Gastrocnemius medialis (tissue), 4 donors: ENCODE measurements at regions not wholly inside any gene's neighbourhood (a gene's known extent, or its start where the extent isn't known, plus 50 kb on each side); places are given as distances from the start of the nearest gene placed in this dataset.

Experiments
- ATAC-seq, 2 donors: fragments of 150-250 bp; one replicate each; pipeline ENCODE4 v1.9.1; 2016
- DNase-seq, 2 donors: peaks; one replicate each; pipeline ENCODE4 v3.0.0-alpha.2; 2019
- H3K27ac ChIP-seq, 4 donors: fragments of 200-600 bp; sonication (generic); 1 replicate in 1 of 4; 2 replicates in 3 of 4; pipeline ENCODE4 v1.5.1; 2016 to 2018; ENCODE audit warnings: mild to moderate bottlenecking in 2 of 4, moderate library complexity in 1 of 4
- H3K27me3 ChIP-seq, 3 donors: fragments of 200-600 bp; sonication (generic) in 2 of 3; 1 replicate in 1 of 3; 2 replicates in 2 of 3; pipeline versions ENCODE4 v1.5.1 to v1.6.0; 2016 to 2019; ENCODE audit warnings: mild to moderate bottlenecking in 1 of 3, moderate library complexity in 1 of 3
- H3K36me3 ChIP-seq, 2 donors: fragments of 200-600 bp; sonication (generic) in 1 of 2; one replicate each; pipeline ENCODE4 v1.5.1; 2017 to 2018
- H3K4me1 ChIP-seq, 2 donors: fragments of 200-600 bp; sonication (generic) in 1 of 2; one replicate each; pipeline ENCODE4 v1.5.1; 2016 to 2017; ENCODE audit warnings: mild to moderate bottlenecking in 2 of 2
- H3K4me3 ChIP-seq, 4 donors: fragments of 200-600 bp; sonication (generic) in 3 of 4; 1 replicate in 1 of 4; 2 replicates in 3 of 4; pipeline ENCODE4 v1.5.1; 2016 to 2019; ENCODE audit warnings: mild to moderate bottlenecking in 2 of 4
- H3K9me3 ChIP-seq, 3 donors: fragments of 200-600 bp; sonication (generic) in 2 of 3; 1 replicate in 1 of 3; 2 replicates in 2 of 3; pipeline ENCODE4 v1.5.1; 2016 to 2019
- POLR2A ChIP-seq, 2 donors: fragments of 450-650 bp; IDR thresholded peaks; one replicate each; pipeline ENCODE4 v1.6.1; 2017; ENCODE audit warnings: antibody characterized with exemption in 2 of 2, mild to moderate bottlenecking in 2 of 2, moderate library complexity in 2 of 2
- in situ Hi-C, 4 donors: fragments of 200-750 bp; cut with MboI; loops; one replicate each; pipeline versions ENCODE4 v1.15.0 to v1.8.0; 2017; ENCODE audit warnings: low sequenced_read_pairs in 4 of 4
- intact Hi-C: fragments of 100-400 bp; cut with DNase I; formaldehyde crosslinking; loops from one replicate; pipeline ENCODE4 v1.15.1; 2023; ENCODE audit warnings: low total_unique reads
- TF ChIP-seq, protein P1 (sequence below), 5 experiments: fragments of 450-650 bp in 3 of 5; fragments of 200-600 bp in 2 of 5; sonication (generic) in 2 of 5; IDR thresholded peaks in 4 of 5; conservative IDR thresholded peaks in 1 of 5; 1 replicate in 4 of 5; 2 replicates in 1 of 5; pipeline ENCODE4 v1.5.1; 2016 to 2019; ENCODE audit warnings: antibody characterized with exemption in 5 of 5, mild to moderate bottlenecking in 3 of 5, moderate library complexity in 3 of 5

DNA sequence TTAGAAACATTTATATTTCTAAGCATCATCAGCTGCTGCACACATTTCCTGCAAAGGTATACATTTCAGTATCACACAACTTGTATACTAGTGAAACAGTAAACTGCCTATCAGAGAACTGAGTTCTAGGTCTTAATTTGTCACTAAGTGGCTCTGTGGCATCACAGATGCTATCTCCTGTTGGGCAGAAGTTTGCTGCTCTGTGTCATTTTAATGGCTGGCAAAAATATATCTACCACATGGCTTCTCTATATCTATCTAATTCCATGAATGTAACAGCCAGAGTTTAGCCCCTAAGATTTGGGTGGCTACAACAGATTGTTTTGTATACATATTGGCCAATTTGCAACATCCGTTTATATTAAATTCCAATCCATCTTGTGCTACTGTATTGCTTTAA is 1231.9 kb upstream of the C9orf72 start:
- in situ Hi-C loops (loop anchor here in 1 of 4 donors (25.0 kb wide), 1 partner anchor 107 kb away; no protein-coding TSS in a partner anchor), intact Hi-C loops (no loop called here)
- no peak overlapping the region for H3K4me3 ChIP-seq
- H3K36me3 ChIP-seq: no peaks in the 10 kb centered on the region
- no peaks in the 10 kb centered on the region for H3K27me3 ChIP-seq
- no peak for TF ChIP-seq POLR2A (IDR thresholded peaks at IDR 0.05)
- TF ChIP-seq, protein P1, sequence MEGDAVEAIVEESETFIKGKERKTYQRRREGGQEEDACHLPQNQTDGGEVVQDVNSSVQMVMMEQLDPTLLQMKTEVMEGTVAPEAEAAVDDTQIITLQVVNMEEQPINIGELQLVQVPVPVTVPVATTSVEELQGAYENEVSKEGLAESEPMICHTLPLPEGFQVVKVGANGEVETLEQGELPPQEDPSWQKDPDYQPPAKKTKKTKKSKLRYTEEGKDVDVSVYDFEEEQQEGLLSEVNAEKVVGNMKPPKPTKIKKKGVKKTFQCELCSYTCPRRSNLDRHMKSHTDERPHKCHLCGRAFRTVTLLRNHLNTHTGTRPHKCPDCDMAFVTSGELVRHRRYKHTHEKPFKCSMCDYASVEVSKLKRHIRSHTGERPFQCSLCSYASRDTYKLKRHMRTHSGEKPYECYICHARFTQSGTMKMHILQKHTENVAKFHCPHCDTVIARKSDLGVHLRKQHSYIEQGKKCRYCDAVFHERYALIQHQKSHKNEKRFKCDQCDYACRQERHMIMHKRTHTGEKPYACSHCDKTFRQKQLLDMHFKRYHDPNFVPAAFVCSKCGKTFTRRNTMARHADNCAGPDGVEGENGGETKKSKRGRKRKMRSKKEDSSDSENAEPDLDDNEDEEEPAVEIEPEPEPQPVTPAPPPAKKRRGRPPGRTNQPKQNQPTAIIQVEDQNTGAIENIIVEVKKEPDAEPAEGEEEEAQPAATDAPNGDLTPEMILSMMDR (IDR thresholded peaks at IDR 0.05 in 4 of 5, conservative IDR thresholded peaks at IDR 0.05 in 1 of 5): no peak
- H3K4me1 ChIP-seq: no peaks in the 10 kb centered on the region
- ATAC-seq (no peak), DNase-seq (no peak)
- no peaks in the 10 kb centered on the region for H3K9me3 ChIP-seq
- no peak overlapping the region for H3K27ac ChIP-seq

DNA sequence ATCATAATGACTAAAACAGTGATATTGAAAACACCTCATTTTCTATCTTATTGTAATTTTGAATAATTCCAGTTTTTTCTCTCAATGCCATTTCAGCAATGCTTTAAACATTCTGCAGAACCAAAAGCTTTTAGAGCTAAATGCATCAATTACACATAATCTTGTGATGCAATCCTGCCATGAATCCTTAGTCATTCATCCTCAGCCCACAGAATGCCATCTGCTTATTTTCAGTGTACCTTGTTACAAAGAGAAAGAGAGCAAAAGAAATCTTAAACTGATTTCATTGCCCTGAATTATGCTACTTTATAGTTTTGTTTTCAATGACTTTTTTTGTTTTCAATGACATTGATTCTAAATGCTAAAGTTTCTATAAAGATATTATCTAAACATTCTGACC is 1234.8 kb upstream of the C9orf72 start:
- Histone ChIP-seq H3K27ac (no peak overlapping the region), H3K4me3 (no peak overlapping the region), H3K4me1 (no peaks in the 10 kb centered on the region), H3K9me3 (no peaks in the 10 kb centered on the region), H3K27me3 (no peaks in the 10 kb centered on the region), H3K36me3 (no peaks in the 10 kb centered on the region)
- DNase-seq: no peak
- in situ Hi-C loops (loop anchor here in 1 of 4 donors (25.0 kb wide), 1 partner anchor 104 kb away; no protein-coding TSS in a partner anchor), intact Hi-C loops (no loop called here)
- TF ChIP-seq, protein P1 (IDR thresholded peaks at IDR 0.05 in 4 of 5, conservative IDR thresholded peaks at IDR 0.05 in 1 of 5): no peak
- no peak for TF ChIP-seq POLR2A (IDR thresholded peaks at IDR 0.05)
- ATAC-seq: no peak

DNA sequence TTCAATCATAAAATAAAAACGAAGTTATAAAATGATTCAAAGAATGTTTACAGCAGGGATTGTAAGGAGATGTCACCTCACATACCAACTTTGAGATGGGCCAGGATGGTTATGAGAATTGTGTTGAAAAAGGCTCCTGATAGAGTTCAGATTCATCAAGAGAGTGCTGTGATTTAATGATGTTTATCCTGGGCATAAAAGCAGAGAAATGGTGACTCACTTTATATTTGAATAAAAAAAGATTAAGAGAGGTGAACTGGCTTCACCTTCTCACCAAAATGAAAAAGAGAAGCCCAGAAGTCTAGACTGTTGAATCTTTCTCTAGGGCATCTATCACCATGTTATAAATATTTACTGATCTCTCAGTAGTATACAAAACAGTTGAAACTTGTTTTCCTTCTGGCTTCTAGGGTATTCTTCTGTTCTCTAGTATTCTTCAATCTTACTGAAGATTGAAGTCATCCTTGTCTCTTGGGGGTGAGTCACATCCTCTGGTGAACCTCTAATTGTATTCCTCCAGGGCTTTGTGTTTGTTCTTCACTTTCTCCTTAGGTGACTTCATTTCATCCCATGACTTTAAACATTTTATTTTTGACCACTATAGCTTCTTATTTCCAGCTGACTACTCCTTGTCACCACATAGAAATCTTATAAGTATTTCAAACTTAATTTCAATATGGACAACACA is 1237.3 kb upstream of the C9orf72 start:
- intact Hi-C loops: no loop called here
- Histone ChIP-seq H3K27ac (no peak overlapping the region), H3K4me1 (no peaks in the 10 kb centered on the region), H3K36me3 (no peaks in the 10 kb centered on the region), H3K9me3 (no peaks in the 10 kb centered on the region), H3K27me3 (no peaks in the 10 kb centered on the region), H3K4me3 (no peak overlapping the region)
- in situ Hi-C loops: loop anchor here in 1 of 4 donors (25.0 kb wide), 1 partner anchor 102 kb away; no protein-coding TSS in a partner anchor
- DNase-seq (no peak), ATAC-seq (no peak)
- TF ChIP-seq POLR2A (IDR thresholded peaks at IDR 0.05): no peak
- TF ChIP-seq, protein P1 (IDR thresholded peaks at IDR 0.05 in 4 of 5, conservative IDR thresholded peaks at IDR 0.05 in 1 of 5): no peak

DNA sequence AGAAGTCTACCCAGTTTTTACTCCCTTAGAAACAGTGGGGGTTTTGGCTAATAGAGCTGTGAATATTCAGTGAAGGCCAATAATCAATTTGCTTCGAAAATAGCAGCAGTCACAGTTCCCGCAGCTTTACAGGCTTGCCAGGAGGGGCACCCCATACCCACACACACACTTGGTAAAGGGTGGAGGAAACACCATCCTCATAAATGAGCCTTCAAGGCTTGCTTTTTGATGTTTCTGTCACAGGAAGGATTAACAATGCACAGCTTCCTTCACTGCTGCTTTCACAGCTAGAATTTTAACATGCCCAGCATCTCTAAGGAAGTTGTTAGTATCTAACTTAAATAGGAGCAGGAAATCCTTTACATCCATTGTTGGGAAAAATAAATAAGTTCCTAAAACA is 1247.5 kb upstream of the C9orf72 start:
- no peak overlapping the region for H3K27ac ChIP-seq
- H3K27me3 ChIP-seq: no peaks in the 10 kb centered on the region
- H3K36me3 ChIP-seq: no peaks in the 10 kb centered on the region
- in situ Hi-C loops: loop anchor here in 1 of 4 donors (25.0 kb wide), 1 partner anchor 92 kb away; no protein-coding TSS in a partner anchor
- no peak for TF ChIP-seq POLR2A (IDR thresholded peaks at IDR 0.05)
- TF ChIP-seq, protein P1 (IDR thresholded peaks at IDR 0.05 in 4 of 5, conservative IDR thresholded peaks at IDR 0.05 in 1 of 5): no peak
- DNase-seq (no peak), ATAC-seq (no peak)
- H3K4me3 ChIP-seq: no peak overlapping the region
- intact Hi-C loops: no loop called here
- H3K9me3 ChIP-seq: no peaks in the 10 kb centered on the region
- no peaks in the 10 kb centered on the region for H3K4me1 ChIP-seq
